Body of pancreas (tissue), 4 donors: ENCODE measurements at regions not wholly inside any gene's neighbourhood (a gene's known extent, or its start where the extent isn't known, plus 50 kb on each side); places are given as distances from the start of the nearest gene placed in this dataset.

ENCODE experiments used
- POLR2A ChIP-seq, 3 donors: fragments of 450-650 bp; IDR thresholded peaks; one replicate each; pipeline ENCODE4 v1.6.1; 2016; ENCODE audit warnings: antibody characterized with exemption in 3 of 3, mild to moderate bottlenecking in 2 of 3
- TF ChIP-seq, protein P1 (sequence below), 7 experiments: fragments of 450-650 bp in 4 of 7; fragments of 200-600 bp in 3 of 7; sonication (generic) in 3 of 7; IDR thresholded peaks; one replicate each; pipeline ENCODE4 v1.5.1; 2016 to 2019; ENCODE audit warnings: antibody characterized with exemption in 7 of 7

DNA sequence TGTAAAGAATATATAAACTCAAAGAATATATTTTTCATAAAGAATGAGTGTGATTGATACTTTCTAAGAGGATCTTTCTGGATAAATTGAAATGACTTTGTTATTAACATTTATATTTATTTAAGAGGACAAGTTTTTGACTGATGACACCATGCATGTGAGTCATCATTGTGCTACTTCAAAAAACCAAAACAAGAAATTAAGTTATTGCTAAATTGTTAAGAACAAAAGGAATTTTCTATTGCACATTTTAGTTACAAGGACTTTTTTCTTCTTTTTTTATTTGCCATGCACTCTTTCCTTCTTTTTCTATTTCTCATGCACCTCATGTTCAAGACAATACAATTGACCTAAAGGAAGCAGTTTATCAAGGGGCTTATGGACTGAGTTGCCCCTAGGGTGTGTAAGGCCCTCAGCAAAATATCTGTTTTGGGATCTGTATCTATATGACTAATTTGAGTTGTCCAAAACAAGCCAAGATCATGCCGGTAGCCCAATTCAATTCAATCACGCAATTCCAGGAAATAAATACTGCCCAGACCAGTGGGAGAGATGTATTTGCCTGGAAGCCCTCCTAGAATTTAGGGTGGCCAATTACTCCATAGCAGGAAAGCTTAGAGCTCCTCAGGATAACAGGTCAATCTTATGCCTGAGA, 654.3 kb downstream of the METTL4 start:
- TF ChIP-seq, protein P1, sequence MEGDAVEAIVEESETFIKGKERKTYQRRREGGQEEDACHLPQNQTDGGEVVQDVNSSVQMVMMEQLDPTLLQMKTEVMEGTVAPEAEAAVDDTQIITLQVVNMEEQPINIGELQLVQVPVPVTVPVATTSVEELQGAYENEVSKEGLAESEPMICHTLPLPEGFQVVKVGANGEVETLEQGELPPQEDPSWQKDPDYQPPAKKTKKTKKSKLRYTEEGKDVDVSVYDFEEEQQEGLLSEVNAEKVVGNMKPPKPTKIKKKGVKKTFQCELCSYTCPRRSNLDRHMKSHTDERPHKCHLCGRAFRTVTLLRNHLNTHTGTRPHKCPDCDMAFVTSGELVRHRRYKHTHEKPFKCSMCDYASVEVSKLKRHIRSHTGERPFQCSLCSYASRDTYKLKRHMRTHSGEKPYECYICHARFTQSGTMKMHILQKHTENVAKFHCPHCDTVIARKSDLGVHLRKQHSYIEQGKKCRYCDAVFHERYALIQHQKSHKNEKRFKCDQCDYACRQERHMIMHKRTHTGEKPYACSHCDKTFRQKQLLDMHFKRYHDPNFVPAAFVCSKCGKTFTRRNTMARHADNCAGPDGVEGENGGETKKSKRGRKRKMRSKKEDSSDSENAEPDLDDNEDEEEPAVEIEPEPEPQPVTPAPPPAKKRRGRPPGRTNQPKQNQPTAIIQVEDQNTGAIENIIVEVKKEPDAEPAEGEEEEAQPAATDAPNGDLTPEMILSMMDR (IDR thresholded peaks at IDR 0.05): no peak
- TF ChIP-seq POLR2A (IDR thresholded peaks at IDR 0.05): no peak
